Endothelial cell of umbilical vein (primary cell): ENCODE measurements at regions not wholly inside any gene's neighbourhood (a gene's known extent, or its start where the extent isn't known, plus 50 kb on each side); places are given as distances from the start of the nearest gene placed in this dataset.

ENCODE experiments used
- BruUV-seq: library from RNA; stranded (reverse); fragments of 400-500 nt; replicated peaks from 2 replicates; lab custom pipeline; 2021; lab: Mats Ljungman, UMichigan
- CTCF ChIA-PET: fragments of 300-600, 350-600 bp; sonication (Branson Sonifier 250); formaldehyde crosslinking; loops from one replicate; lab custom pipeline; 2021; ENCODE audit warnings: antibody characterized with exemption, inconsistent platforms; lab: Charles Lee
- POLR2A ChIA-PET: fragments of 300-600, 350-600 bp; sonication (Branson Sonifier 250); formaldehyde crosslinking; loops from one replicate; lab custom pipeline; 2021; ENCODE audit warnings: antibody characterized with exemption, inconsistent platforms; lab: Charles Lee
- DNase-seq: peaks from one replicate; pipeline ENCODE4 v3.0.0-alpha.2; 2011; ENCODE audit warnings: low read depth, low spot score
- FAIRE-seq: peaks from 2 replicates; lab custom pipeline; 2011; peaks lifted over from hg19 to GRCh38; lab: Jason Lieb, UNC
- H2AFZ ChIP-seq: 2 replicates; pipeline ENCODE4 v1.6.0; 2012; ENCODE audit warnings: low read depth, low read length, control low read depth, inconsistent platforms
- H3K27ac ChIP-seq: 2 replicates; pipeline ENCODE4 v1.5.1; 2011; ENCODE audit warnings: low read depth, mild to moderate bottlenecking, control low read depth, low read length, moderate library complexity; ENCODE audit not compliant: insufficient read depth
- H3K27me3 ChIP-seq, 2 experiments: 2 replicates each; pipeline versions ENCODE4 v1.6.0 to v1.6.1; 2011; ENCODE audit warnings: low read length in 2 of 2, mixed read lengths in 1 of 2; ENCODE audit not compliant: control insufficient read depth in 2 of 2, insufficient read depth in 2 of 2
- H3K36me3 ChIP-seq, 2 experiments: 2 replicates in 1 of 2; 3 replicates in 1 of 2; pipeline ENCODE4 v1.5.1; 2011; ENCODE audit warnings: low read length in 2 of 2, mild to moderate bottlenecking in 1 of 2, moderate library complexity in 1 of 2; ENCODE audit not compliant: control insufficient read depth in 2 of 2, insufficient read depth in 2 of 2; ENCODE audit errors: extremely low read depth in 1 of 2
- H3K4me1 ChIP-seq: 3 replicates; pipeline ENCODE4 v1.5.1; 2011; ENCODE audit warnings: mild to moderate bottlenecking, low read length; ENCODE audit not compliant: control insufficient read depth, insufficient read depth; ENCODE audit errors: extremely low read depth
- H3K4me2 ChIP-seq: 2 replicates; pipeline ENCODE4 v1.6.1; 2011; ENCODE audit warnings: low read length, control low read depth, mixed read lengths; ENCODE audit not compliant: insufficient read depth
- H3K4me3 ChIP-seq, 3 experiments: fragments of 200-600 bp in 1 of 3; sonication (generic), shearing (Covaris generic) in 1 of 3; replicated peaks in 1 of 3; 2 replicates each; pipeline ENCODE4 v1.5.1; 2011 to 2016; ENCODE audit warnings: control low read depth in 3 of 3, low read length in 3 of 3, mild to moderate bottlenecking in 2 of 3, inconsistent platforms in 1 of 3, low read depth in 1 of 3, moderate library complexity in 1 of 3; ENCODE audit not compliant: insufficient read depth in 1 of 3
- H3K79me2 ChIP-seq: 2 replicates; pipeline ENCODE4 v1.6.0; 2012; ENCODE audit warnings: low read length, inconsistent platforms; ENCODE audit not compliant: control insufficient read depth, insufficient read depth
- H3K9ac ChIP-seq: replicated peaks from 2 replicates; pipeline ENCODE3; 2011; ENCODE audit warnings: low read length, control low read depth; ENCODE audit not compliant: insufficient read depth; ENCODE audit errors: extremely low read depth
- H3K9me1 ChIP-seq: replicated peaks from 3 replicates; pipeline ENCODE4 v1.6.0; 2011; ENCODE audit warnings: mild to moderate bottlenecking, low read length; ENCODE audit not compliant: control insufficient read depth, insufficient read depth; ENCODE audit errors: extremely low read depth
- H3K9me3 ChIP-seq: replicated peaks from 2 replicates; pipeline ENCODE4 v1.5.1; 2012; ENCODE audit warnings: low read length, inconsistent platforms; ENCODE audit not compliant: control insufficient read depth, insufficient read depth
- H4K20me1 ChIP-seq: replicated peaks from 2 replicates; pipeline ENCODE3; 2011; ENCODE audit warnings: mild to moderate bottlenecking, low read length; ENCODE audit not compliant: control insufficient read depth, insufficient read depth; ENCODE audit errors: extremely low read depth
- CTCF ChIP-seq, 2 donors: IDR thresholded peaks; 1 replicate in 1 of 2; 2 replicates in 1 of 2; pipeline ENCODE4 v1.5.1; 2011; ENCODE audit warnings: low read length in 2 of 2, mild to moderate bottlenecking in 2 of 2, moderate library complexity in 2 of 2, control low read depth in 1 of 2, inconsistent platforms in 1 of 2, low read depth in 1 of 2; ENCODE audit not compliant: insufficient read depth in 1 of 2; ENCODE audit errors: extremely low read depth in 1 of 2
- EZH2 ChIP-seq: IDR thresholded peaks from 2 replicates; pipeline ENCODE4 v1.6.1; 2012; ENCODE audit warnings: borderline replicate concordance, low read depth, mild to moderate bottlenecking, moderate library complexity, low read length, inconsistent platforms; ENCODE audit not compliant: severe bottlenecking
- FOS ChIP-seq: IDR thresholded peaks from 2 replicates; pipeline ENCODE4 v1.6.1; 2011; ENCODE audit warnings: mild to moderate bottlenecking, low read length, moderate library complexity, borderline replicate concordance; ENCODE audit not compliant: insufficient read depth
- GATA2 ChIP-seq: IDR thresholded peaks from 2 replicates; pipeline ENCODE4 v1.7.0; 2011; ENCODE audit warnings: low read depth, mild to moderate bottlenecking, moderate library complexity, mixed read lengths, low read length; ENCODE audit not compliant: insufficient read length, insufficient read depth
- JUN ChIP-seq: IDR thresholded peaks from 2 replicates; pipeline ENCODE4 v1.6.1; 2011; ENCODE audit warnings: borderline replicate concordance, low read depth; ENCODE audit not compliant: insufficient read length, insufficient read depth
- MAX ChIP-seq: IDR thresholded peaks from 2 replicates; pipeline ENCODE4 v1.6.1; 2011; ENCODE audit not compliant: insufficient read depth, insufficient read length
- MYC ChIP-seq: IDR thresholded peaks from one replicate; pipeline ENCODE4 v1.6.1; 2011; ENCODE audit warnings: mild to moderate bottlenecking, low read depth, low read length
- POLR2A ChIP-seq: IDR thresholded peaks from 2 replicates; pipeline ENCODE4 v1.6.1; 2012; ENCODE audit warnings: low read depth, mild to moderate bottlenecking, control low read depth, low read length
- POLR2AphosphoS5 ChIP-seq: IDR thresholded peaks from 2 replicates; pipeline ENCODE4 v1.6.1; 2012; ENCODE audit warnings: low read depth, mild to moderate bottlenecking, control low read depth, low read length, moderate library complexity; ENCODE audit not compliant: insufficient read depth
- dilution Hi-C: fragments of 300-500 bp; cut with MboI; formaldehyde crosslinking; loops from one replicate; pipeline ENCODE4 v1.15.0; 2019; ENCODE audit warnings: low sequenced_read_pairs; ENCODE audit not compliant: extremely low pct_ligation_motif_present
- intact Hi-C: fragments of 100-400 bp; cut with micrococcal nuclease; formaldehyde crosslinking; loops from one replicate; pipeline ENCODE4 v1.10.0; 2022

GRCh38 chr18:79625924-79626561, 53.6 kb upstream of the CTDP1 start:
- no peak overlapping the region for H3K27ac ChIP-seq
- ChIA-PET CTCF (no interaction called here), POLR2A (no interaction called here)
- DNase-seq (no peak), FAIRE-seq (no peak)
- no peak overlapping the region for H3K4me3 ChIP-seq
- H3K4me2 ChIP-seq = no peak overlapping the region
- dilution Hi-C loops (no loop called here), intact Hi-C loops (no loop called here)
- peaks cover 10% of the 10 kb centered on the region for H3K4me1 ChIP-seq
- no peaks in the 10 kb centered on the region for H3K9me3 ChIP-seq
- H3K79me2 ChIP-seq = no peaks in the 10 kb centered on the region
- no TSS peak for BruUV-seq
- TF ChIP-seq CTCF (IDR thresholded peaks at IDR 0.05; ENCODE audit: extremely low read depth in 1 of 2, insufficient read depth in 1 of 2, low read depth in 1 of 2, low read length in 2 of 2) (no peak), POLR2A (no peak), GATA2 (no peak), POLR2AphosphoS5 (no peak), FOS (no peak), MYC (no peak), EZH2 (no peak), MAX (no peak), JUN (no peak)
- no peak overlapping the region for H2AFZ ChIP-seq
- no peaks in the 10 kb centered on the region for H3K36me3 ChIP-seq
- no peak overlapping the region for H3K9ac ChIP-seq
- peaks cover 0 to 2% of the 10 kb centered on the region in 2 experiments for H3K27me3 ChIP-seq
- H3K9me1 ChIP-seq = no peaks in the 10 kb centered on the region
- H4K20me1 ChIP-seq = no peaks in the 10 kb centered on the region
